ENCODE measurements at regions not wholly inside any gene's neighbourhood (a gene's known extent, or its start where the extent isn't known, plus 50 kb on each side); places are given as distances from the start of the nearest gene placed in this dataset.

- TF ChIP-seq REST (IDR thresholded peaks at IDR 0.05; ENCODE audit: insufficient read depth in 1 of 2, low read depth in 2 of 2, low read length in 2 of 2) (no peak), FOXP2 (optimal IDR thresholded peaks at IDR 0.05; ENCODE audit: borderline replicate concordance, extremely low read depth, extremely low read length, insufficient read depth) (no peak), POLR2AphosphoS5 (IDR thresholded peaks at IDR 0.05; ENCODE audit: low read depth, low read length) (no peak), SIN3A (IDR thresholded peaks at IDR 0.05; ENCODE audit: borderline replicate concordance, insufficient read depth, low read length) (no peak), TAF1 (IDR thresholded peaks at IDR 0.05; ENCODE audit: borderline replicate concordance, insufficient read depth, low read length) (no peak)
Measured at GRCh38 chr3:22893101-22893500, 310.0 kb upstream of the UBE2E2 start.

- TF ChIP-seq SIN3A (IDR thresholded peaks at IDR 0.05; ENCODE audit: borderline replicate concordance, insufficient read depth, low read length): no peak
- no peak for TF ChIP-seq REST (IDR thresholded peaks at IDR 0.05; ENCODE audit: insufficient read depth in 1 of 2, low read depth in 2 of 2, low read length in 2 of 2)
- TF ChIP-seq FOXP2 (optimal IDR thresholded peaks at IDR 0.05; ENCODE audit: borderline replicate concordance, extremely low read depth, extremely low read length, insufficient read depth): no peak
- TF ChIP-seq TAF1 (IDR thresholded peaks at IDR 0.05; ENCODE audit: borderline replicate concordance, insufficient read depth, low read length): no peak
- TF ChIP-seq POLR2AphosphoS5 (IDR thresholded peaks at IDR 0.05; ENCODE audit: low read depth, low read length): no peak
Measured at GRCh38 chr3:22893644-22894325, 309.3 kb upstream of the UBE2E2 start.

- TF ChIP-seq SIN3A (IDR thresholded peaks at IDR 0.05; ENCODE audit: borderline replicate concordance, insufficient read depth, low read length) (no peak), TAF1 (IDR thresholded peaks at IDR 0.05; ENCODE audit: borderline replicate concordance, insufficient read depth, low read length) (no peak)
Measured at GRCh38 chr3:22894865-22895264, 308.3 kb upstream of the UBE2E2 start.

GRCh38 chr3:22895671-22896070 lies 307.5 kb upstream of the UBE2E2 start:
- TF ChIP-seq REST (IDR thresholded peaks at IDR 0.05; ENCODE audit: insufficient read depth in 1 of 2, low read depth in 2 of 2, low read length in 2 of 2): no peak
- no peak for TF ChIP-seq SIN3A (IDR thresholded peaks at IDR 0.05; ENCODE audit: borderline replicate concordance, insufficient read depth, low read length)
- no peak for TF ChIP-seq POLR2AphosphoS5 (IDR thresholded peaks at IDR 0.05; ENCODE audit: low read depth, low read length)
- TF ChIP-seq FOXP2 (optimal IDR thresholded peaks at IDR 0.05; ENCODE audit: borderline replicate concordance, extremely low read depth, extremely low read length, insufficient read depth): no peak
- no peak for TF ChIP-seq TAF1 (IDR thresholded peaks at IDR 0.05; ENCODE audit: borderline replicate concordance, insufficient read depth, low read length)

- TF ChIP-seq POLR2AphosphoS5 (IDR thresholded peaks at IDR 0.05; ENCODE audit: low read depth, low read length) (no peak), SIN3A (IDR thresholded peaks at IDR 0.05; ENCODE audit: borderline replicate concordance, insufficient read depth, low read length) (no peak), REST (IDR thresholded peaks at IDR 0.05; ENCODE audit: insufficient read depth in 1 of 2, low read depth in 2 of 2, low read length in 2 of 2) (no peak), FOXP2 (optimal IDR thresholded peaks at IDR 0.05; ENCODE audit: borderline replicate concordance, extremely low read depth, extremely low read length, insufficient read depth) (no peak), TAF1 (IDR thresholded peaks at IDR 0.05; ENCODE audit: borderline replicate concordance, insufficient read depth, low read length) (no peak)
Measured at GRCh38 chr3:22898558-22898957, 304.6 kb upstream of the UBE2E2 start.
